ENCODE measurements at regions not wholly inside any gene's neighbourhood (a gene's known extent, or its start where the extent isn't known, plus 50 kb on each side); places are given as distances from the start of the nearest gene placed in this dataset.

GRCh38 chr11:116062490-116063171 lies 558.4 kb upstream of the CADM1 start:
- TF ChIP-seq, protein P1, sequence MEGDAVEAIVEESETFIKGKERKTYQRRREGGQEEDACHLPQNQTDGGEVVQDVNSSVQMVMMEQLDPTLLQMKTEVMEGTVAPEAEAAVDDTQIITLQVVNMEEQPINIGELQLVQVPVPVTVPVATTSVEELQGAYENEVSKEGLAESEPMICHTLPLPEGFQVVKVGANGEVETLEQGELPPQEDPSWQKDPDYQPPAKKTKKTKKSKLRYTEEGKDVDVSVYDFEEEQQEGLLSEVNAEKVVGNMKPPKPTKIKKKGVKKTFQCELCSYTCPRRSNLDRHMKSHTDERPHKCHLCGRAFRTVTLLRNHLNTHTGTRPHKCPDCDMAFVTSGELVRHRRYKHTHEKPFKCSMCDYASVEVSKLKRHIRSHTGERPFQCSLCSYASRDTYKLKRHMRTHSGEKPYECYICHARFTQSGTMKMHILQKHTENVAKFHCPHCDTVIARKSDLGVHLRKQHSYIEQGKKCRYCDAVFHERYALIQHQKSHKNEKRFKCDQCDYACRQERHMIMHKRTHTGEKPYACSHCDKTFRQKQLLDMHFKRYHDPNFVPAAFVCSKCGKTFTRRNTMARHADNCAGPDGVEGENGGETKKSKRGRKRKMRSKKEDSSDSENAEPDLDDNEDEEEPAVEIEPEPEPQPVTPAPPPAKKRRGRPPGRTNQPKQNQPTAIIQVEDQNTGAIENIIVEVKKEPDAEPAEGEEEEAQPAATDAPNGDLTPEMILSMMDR (IDR thresholded peaks at IDR 0.05): no peak
- TF ChIP-seq POLR2AphosphoS5 (IDR thresholded peaks at IDR 0.05): no peak
